ENCODE measurements at regions not wholly inside any gene's neighbourhood (a gene's known extent, or its start where the extent isn't known, plus 50 kb on each side); places are given as distances from the start of the nearest gene placed in this dataset.

- no peak overlapping the region for H3K4me3 ChIP-seq
- no peaks in the 10 kb centered on the region for H3K4me1 ChIP-seq
- TF ChIP-seq CTCF (IDR thresholded peaks at IDR 0.05) = no peak
- no peak for DNase-seq
- H3K36me3 ChIP-seq = no peaks in the 10 kb centered on the region
- ATAC-seq = no peak
- H3K27ac ChIP-seq = no peak overlapping the region
- peaks cover 0 to 3% (median 0%) of the 10 kb centered on the region in 7 donors for H3K27me3 ChIP-seq
- intact Hi-C loops (cut with DNase I) = no loop called here
- 37 to 44% methylated on average over 4 of the region's 4 CpGs for WGBS, 2 donors
- no peaks in the 10 kb centered on the region for H3K9me3 ChIP-seq
These were observed 116.6 kb upstream of the PALS2 start for GRCh38 chr7:24456526-24457218.

GRCh38 chr7:24457219-24457558 lies 116.1 kb upstream of the PALS2 start:
- peaks cover 0 to 3% (median 0%) of the 10 kb centered on the region in 7 donors for H3K27me3 ChIP-seq
- no peaks in the 10 kb centered on the region for H3K36me3 ChIP-seq
- no peak overlapping the region for H3K4me3 ChIP-seq
- DNase-seq = no peak
- no peak for ATAC-seq
- 50 to 61% methylated on average over 2 of the region's 2 CpGs for WGBS, 2 donors
- TF ChIP-seq CTCF (IDR thresholded peaks at IDR 0.05) = no peak
- H3K4me1 ChIP-seq = no peaks in the 10 kb centered on the region
- H3K27ac ChIP-seq = no peak overlapping the region
- intact Hi-C loops (cut with DNase I) = no loop called here
- H3K9me3 ChIP-seq = no peaks in the 10 kb centered on the region

DNA sequence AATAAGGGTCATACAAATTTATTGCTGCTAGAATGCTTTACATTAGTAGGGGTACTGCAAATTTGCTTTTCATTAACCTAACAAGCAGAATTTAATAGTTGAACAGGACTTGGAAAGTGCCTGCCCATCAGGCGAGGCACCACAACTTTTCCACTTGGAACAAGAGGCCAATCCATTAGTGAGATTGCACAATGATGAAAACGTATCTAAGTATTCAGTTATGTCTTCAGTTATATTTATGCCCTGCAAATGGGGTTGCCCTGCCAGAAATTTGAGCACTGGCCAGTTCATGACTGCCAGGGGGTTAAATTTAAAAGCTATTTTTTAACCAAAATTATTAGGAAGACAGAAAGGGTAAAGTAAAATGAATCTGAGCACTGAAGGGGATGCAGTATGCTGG lies 111.1 kb upstream of the PALS2 start:
- no peak for TF ChIP-seq CTCF (IDR thresholded peaks at IDR 0.05)
- intact Hi-C loops (cut with DNase I) = no loop called here
- no peaks in the 10 kb centered on the region for H3K36me3 ChIP-seq
- no peaks in the 10 kb centered on the region for H3K9me3 ChIP-seq
- DNase-seq (no peak), ATAC-seq (no peak)
- no peak overlapping the region for H3K4me3 ChIP-seq
- H3K4me1 ChIP-seq = no peaks in the 10 kb centered on the region
- no peaks in the 10 kb centered on the region for H3K27me3 ChIP-seq
- no peak overlapping the region for H3K27ac ChIP-seq
- 50 to 61% methylated on average over 2 of the region's 2 CpGs for WGBS, 2 donors

GRCh38 chr7:24462984-24463383 lies 110.3 kb upstream of the PALS2 start:
- H3K9me3 ChIP-seq = no peaks in the 10 kb centered on the region
- DNase-seq = no peak
- 68 to 77% methylated on average over 2 of the region's 2 CpGs for WGBS, 2 donors
- no peaks in the 10 kb centered on the region for H3K36me3 ChIP-seq
- intact Hi-C loops (cut with DNase I) = no loop called here
- H3K27me3 ChIP-seq = no peaks in the 10 kb centered on the region
- H3K4me1 ChIP-seq = no peaks in the 10 kb centered on the region
- H3K4me3 ChIP-seq = no peak overlapping the region
- no peak for TF ChIP-seq CTCF (IDR thresholded peaks at IDR 0.05)
- no peak for ATAC-seq
- H3K27ac ChIP-seq = no peak overlapping the region
